Fibroblast of lung (primary cell): ENCODE measurements at regions not wholly inside any gene's neighbourhood (a gene's known extent, or its start where the extent isn't known, plus 50 kb on each side); places are given as distances from the start of the nearest gene placed in this dataset.

Experiments used
- DNase-seq, 2 donors: peaks; one replicate each; pipeline versions ENCODE4 v3.0.0 to v3.0.0-alpha.2; 2010; ENCODE audit warnings: low read depth in 2 of 2
- H2AFZ ChIP-seq: 2 replicates; pipeline ENCODE4 v1.5.1; 2012; ENCODE audit warnings: low read length, control low read depth, inconsistent platforms
- H3K27ac ChIP-seq: 2 replicates; pipeline ENCODE4 v1.5.1; 2011; ENCODE audit warnings: low read length, control low read depth; ENCODE audit not compliant: insufficient read depth
- H3K27me3 ChIP-seq: 2 replicates; pipeline ENCODE4 v1.5.1; 2011; ENCODE audit warnings: mild to moderate bottlenecking, low read length; ENCODE audit not compliant: control insufficient read depth, insufficient read depth
- H3K36me3 ChIP-seq: 2 replicates; pipeline ENCODE4 v1.5.1; 2011; ENCODE audit warnings: low read length; ENCODE audit not compliant: control insufficient read depth, insufficient read depth
- H3K4me1 ChIP-seq: 2 replicates; pipeline ENCODE4 v1.5.1; 2011; ENCODE audit warnings: low read length; ENCODE audit not compliant: control insufficient read depth, insufficient read depth; ENCODE audit errors: extremely low read depth
- H3K4me2 ChIP-seq: 2 replicates; pipeline ENCODE4 v1.5.1; 2011; ENCODE audit warnings: low read length, control low read depth; ENCODE audit not compliant: insufficient read depth; ENCODE audit errors: extremely low read depth
- H3K4me3 ChIP-seq, 4 experiments: fragments of 200-600 bp in 1 of 4; sonication (generic) in 1 of 4; replicated peaks in 1 of 4; 2 replicates each; pipeline ENCODE4 v1.5.1; 2011 to 2016; ENCODE audit warnings: low read length in 4 of 4, low read depth in 3 of 4, mild to moderate bottlenecking in 3 of 4, control low read depth in 2 of 4, inconsistent platforms in 1 of 4, mixed read lengths in 1 of 4; ENCODE audit not compliant: insufficient read depth in 1 of 4; ENCODE audit errors: control extremely low read depth in 1 of 4
- H3K79me2 ChIP-seq: 2 replicates; pipeline ENCODE4 v1.5.1; 2012; ENCODE audit warnings: mild to moderate bottlenecking, low read length, inconsistent platforms; ENCODE audit not compliant: control insufficient read depth, insufficient read depth
- H3K9ac ChIP-seq: 2 replicates; pipeline ENCODE4 v1.5.1; 2011; ENCODE audit warnings: mild to moderate bottlenecking, low read length, control low read depth; ENCODE audit not compliant: insufficient read depth
- H3K9me3 ChIP-seq: 2 replicates; pipeline ENCODE4 v1.5.1; 2012; ENCODE audit warnings: low read depth, low read length; ENCODE audit not compliant: control insufficient read depth, insufficient read depth
- H4K20me1 ChIP-seq: 2 replicates; pipeline ENCODE4 v1.5.1; 2011; ENCODE audit warnings: low read length; ENCODE audit not compliant: control insufficient read depth, insufficient read depth; ENCODE audit errors: extremely low read depth
- EZH2 ChIP-seq: IDR thresholded peaks from 2 replicates; pipeline ENCODE4 v1.5.1; 2012; ENCODE audit warnings: low read length, control low read depth, mild to moderate bottlenecking; ENCODE audit errors: missing control alignments
- TF ChIP-seq, protein P1 (sequence below), 2 donors: IDR thresholded peaks in 1 of 2; conservative IDR thresholded peaks in 1 of 2; 1 replicate in 1 of 2; 2 replicates in 1 of 2; pipeline ENCODE4 v1.5.1; 2011 to 2012; ENCODE audit warnings: low read length in 2 of 2, control low read depth in 1 of 2, inconsistent platforms in 1 of 2, low read depth in 1 of 2, mild to moderate bottlenecking in 1 of 2

DNA sequence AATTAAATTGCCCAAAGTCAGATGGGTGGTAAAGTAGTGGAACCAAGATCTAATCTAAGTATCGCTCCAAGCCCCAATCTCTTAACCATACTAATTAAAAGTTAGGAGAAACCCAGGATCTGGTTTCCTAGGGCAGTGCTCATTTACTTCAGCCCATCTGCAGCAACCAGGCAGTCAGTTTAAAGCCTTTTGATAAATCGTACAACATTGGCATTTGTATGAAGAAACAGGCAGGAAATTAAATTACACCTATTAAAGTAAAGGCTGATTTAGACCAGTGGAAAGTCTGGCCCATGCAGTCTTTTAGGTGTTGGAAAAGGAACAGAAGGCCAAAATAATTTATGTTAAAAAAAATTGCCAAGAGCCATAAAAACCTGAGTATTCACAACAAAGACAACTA, 594.4 kb upstream of the UBE2E2 start:
- Histone ChIP-seq H3K79me2 (no peaks in the 10 kb centered on the region), H3K4me2 (no peak overlapping the region), H3K4me3 (no peak overlapping the region), H3K27ac (no peak overlapping the region), H3K4me1 (no peaks in the 10 kb centered on the region), H2AFZ (no peak overlapping the region), H3K36me3 (no peaks in the 10 kb centered on the region), H3K27me3 (no peaks in the 10 kb centered on the region), H4K20me1 (no peaks in the 10 kb centered on the region), H3K9me3 (no peaks in the 10 kb centered on the region), H3K9ac (no peak overlapping the region)
- TF ChIP-seq, protein P1, sequence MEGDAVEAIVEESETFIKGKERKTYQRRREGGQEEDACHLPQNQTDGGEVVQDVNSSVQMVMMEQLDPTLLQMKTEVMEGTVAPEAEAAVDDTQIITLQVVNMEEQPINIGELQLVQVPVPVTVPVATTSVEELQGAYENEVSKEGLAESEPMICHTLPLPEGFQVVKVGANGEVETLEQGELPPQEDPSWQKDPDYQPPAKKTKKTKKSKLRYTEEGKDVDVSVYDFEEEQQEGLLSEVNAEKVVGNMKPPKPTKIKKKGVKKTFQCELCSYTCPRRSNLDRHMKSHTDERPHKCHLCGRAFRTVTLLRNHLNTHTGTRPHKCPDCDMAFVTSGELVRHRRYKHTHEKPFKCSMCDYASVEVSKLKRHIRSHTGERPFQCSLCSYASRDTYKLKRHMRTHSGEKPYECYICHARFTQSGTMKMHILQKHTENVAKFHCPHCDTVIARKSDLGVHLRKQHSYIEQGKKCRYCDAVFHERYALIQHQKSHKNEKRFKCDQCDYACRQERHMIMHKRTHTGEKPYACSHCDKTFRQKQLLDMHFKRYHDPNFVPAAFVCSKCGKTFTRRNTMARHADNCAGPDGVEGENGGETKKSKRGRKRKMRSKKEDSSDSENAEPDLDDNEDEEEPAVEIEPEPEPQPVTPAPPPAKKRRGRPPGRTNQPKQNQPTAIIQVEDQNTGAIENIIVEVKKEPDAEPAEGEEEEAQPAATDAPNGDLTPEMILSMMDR (conservative IDR thresholded peaks at IDR 0.05 in 1 of 2, IDR thresholded peaks at IDR 0.05 in 1 of 2; ENCODE audit: low read depth in 1 of 2, low read length in 2 of 2) = no peak
- no peak for TF ChIP-seq EZH2
- DNase-seq = no peak

DNA sequence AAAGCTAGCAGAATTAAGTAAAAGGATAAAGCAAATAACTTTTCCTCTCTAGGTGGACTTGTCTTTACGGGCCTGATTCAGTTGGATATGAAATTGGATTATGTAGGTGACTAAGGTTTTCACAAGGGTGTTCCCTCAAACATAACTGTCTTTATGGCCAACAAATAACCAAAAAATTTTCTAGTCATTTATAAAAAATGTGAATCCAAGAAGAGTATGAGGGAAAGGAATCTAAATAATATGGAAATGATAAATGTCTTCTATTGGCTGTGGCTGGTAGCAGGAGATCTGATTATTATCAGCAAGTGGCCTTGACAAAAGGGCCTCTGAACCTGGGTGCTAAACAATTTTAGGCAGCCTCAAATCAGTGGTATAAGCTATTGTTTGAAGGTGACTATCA, 594.0 kb upstream of the UBE2E2 start:
- Histone ChIP-seq H3K9me3 (no peaks in the 10 kb centered on the region), H3K27ac (no peak overlapping the region), H3K9ac (no peak overlapping the region), H3K36me3 (no peaks in the 10 kb centered on the region), H3K4me3 (no peak overlapping the region), H4K20me1 (no peaks in the 10 kb centered on the region), H3K4me2 (no peak overlapping the region), H3K79me2 (no peaks in the 10 kb centered on the region), H2AFZ (no peak overlapping the region), H3K4me1 (no peaks in the 10 kb centered on the region), H3K27me3 (no peaks in the 10 kb centered on the region)
- TF ChIP-seq EZH2 = no peak
- TF ChIP-seq, protein P1 (conservative IDR thresholded peaks at IDR 0.05 in 1 of 2, IDR thresholded peaks at IDR 0.05 in 1 of 2; ENCODE audit: low read depth in 1 of 2, low read length in 2 of 2) = no peak
- DNase-seq = no peak

DNA sequence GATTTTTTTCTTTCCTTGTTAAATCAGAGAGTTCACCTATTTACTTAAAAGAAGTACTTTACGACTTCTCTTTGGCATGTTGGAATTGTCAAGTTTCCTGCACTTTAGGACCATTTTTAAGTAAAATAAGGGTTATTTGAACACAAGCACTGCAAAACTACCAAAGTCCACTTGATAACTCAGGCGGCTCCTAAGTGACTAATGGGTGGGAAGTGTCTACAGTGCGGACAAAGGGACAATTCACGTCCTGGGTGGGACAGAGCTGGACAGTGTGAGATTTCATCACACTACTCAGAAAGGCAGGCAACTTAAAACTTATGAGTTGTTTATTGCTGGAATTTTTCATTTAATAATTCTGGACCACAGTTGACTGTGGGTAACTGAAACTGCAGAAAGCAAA, 590.2 kb upstream of the UBE2E2 start:
- Histone ChIP-seq H3K27ac (no peak overlapping the region), H3K9ac (no peak overlapping the region), H2AFZ (no peak overlapping the region), H3K4me3 (no peak overlapping the region), H3K4me2 (no peak overlapping the region), H4K20me1 (no peaks in the 10 kb centered on the region), H3K36me3 (no peaks in the 10 kb centered on the region), H3K27me3 (no peaks in the 10 kb centered on the region), H3K9me3 (no peaks in the 10 kb centered on the region), H3K79me2 (no peaks in the 10 kb centered on the region), H3K4me1 (no peaks in the 10 kb centered on the region)
- no peak for DNase-seq
- TF ChIP-seq, protein P1 (conservative IDR thresholded peaks at IDR 0.05 in 1 of 2, IDR thresholded peaks at IDR 0.05 in 1 of 2; ENCODE audit: low read depth in 1 of 2, low read length in 2 of 2) = no peak
- TF ChIP-seq EZH2 = no peak
